ENCODE measurements at regions not wholly inside any gene's neighbourhood (a gene's known extent, or its start where the extent isn't known, plus 50 kb on each side); places are given as distances from the start of the nearest gene placed in this dataset.
"Not testable (repeated sequence)": the region's sequence is repeated elsewhere in the genome, so short reads cannot be mapped to it uniquely, and the experiment has no call there.

- DNase-seq (ENCODE audit: low spot score), result no peak
- peak overlapping the region; percentile 70 for H2AFZ ChIP-seq (ENCODE audit: low read length)
- no CpG with 5 or more reads among the region's 2 CpGs for WGBS, 2 donors (ENCODE audit: extremely low coverage in 2 of 2, insufficient read length in 2 of 2, insufficient replicate concordance in 1 of 2)
Observed at GRCh38 chr17:63042256-63042812, 76.3 kb downstream of the TANC2 start.

GRCh38 chr17:63057560-63057959 is 91.5 kb downstream of the TANC2 start:
- H3K4me1 ChIP-seq (ENCODE audit: control insufficient read depth in 2 of 2, insufficient read depth in 1 of 2, low read depth in 1 of 2, low read length in 2 of 2); H2AFZ ChIP-seq (ENCODE audit: low read length); H3K18ac ChIP-seq (ENCODE audit: low read length); H2BK120ac ChIP-seq (ENCODE audit: low read depth, low read length); H3K14ac ChIP-seq (ENCODE audit: low read length); H3K9me3 ChIP-seq (replicated peaks in 1 of 2; ENCODE audit: control insufficient read depth in 2 of 2, insufficient read depth in 1 of 2, low read depth in 1 of 2, low read length in 2 of 2); H2AK5ac ChIP-seq (ENCODE audit: low read depth, low read length); H3K9ac ChIP-seq (ENCODE audit: low read depth, low read length, poor library complexity); H4K91ac ChIP-seq (ENCODE audit: low read depth, low read length, poor library complexity); H2BK12ac ChIP-seq (ENCODE audit: low read length); H3K79me1 ChIP-seq (ENCODE audit: low read depth, low read length); H4K8ac ChIP-seq (ENCODE audit: low read depth, low read length); H3K23ac ChIP-seq (ENCODE audit: low read depth, low read length, poor library complexity); H3K4me2 ChIP-seq (ENCODE audit: insufficient read depth, low read length, poor library complexity, severe bottlenecking); H2BK5ac ChIP-seq (ENCODE audit: low read length); DNase-seq (ENCODE audit: low spot score); H3K36me3 ChIP-seq (replicated peaks in 1 of 2; ENCODE audit: control insufficient read depth in 2 of 2, insufficient read depth in 2 of 2, low read length in 2 of 2); H3K27ac ChIP-seq (replicated peaks; ENCODE audit: low read length); H3K27me3 ChIP-seq (ENCODE audit: control insufficient read depth in 3 of 3, insufficient read depth in 3 of 3, low read depth in 1 of 3, low read length in 3 of 3); H3K4me3 ChIP-seq (ENCODE audit: low read length in 2 of 2); H2BK15ac ChIP-seq (ENCODE audit: low read length); H3K4ac ChIP-seq (ENCODE audit: low read length): not testable (repeated sequence)
- WGBS, 2 donors (ENCODE audit: extremely low coverage in 2 of 2, insufficient read length in 2 of 2, insufficient replicate concordance in 1 of 2), result no CpG with 5 or more reads among the region's 2 CpGs

More at GRCh38 chr17:63042256-63042812, 76.3 kb downstream of the TANC2 start:
- H2BK12ac ChIP-seq (ENCODE audit: low read length), result no peak overlapping the region
- no peaks in the 10 kb centered on the region for H3K79me1 ChIP-seq (ENCODE audit: low read depth, low read length)
- H3K27ac ChIP-seq (replicated peaks; ENCODE audit: low read length), result no peak overlapping the region
- no peak overlapping the region for H2BK5ac ChIP-seq (ENCODE audit: low read length)
- no peak overlapping the region for H3K4me3 ChIP-seq (ENCODE audit: low read length in 2 of 2)
- no peak overlapping the region for H4K8ac ChIP-seq (ENCODE audit: low read depth, low read length)
- H3K14ac ChIP-seq (ENCODE audit: low read length), result no peak overlapping the region
- no peak overlapping the region for H3K4me2 ChIP-seq (ENCODE audit: insufficient read depth, low read length, poor library complexity, severe bottlenecking)
- no peak overlapping the region for H2AK5ac ChIP-seq (ENCODE audit: low read depth, low read length)
- H4K91ac ChIP-seq (ENCODE audit: low read depth, low read length, poor library complexity), result no peak overlapping the region
- no peaks in the 10 kb centered on the region for H3K36me3 ChIP-seq (replicated peaks in 1 of 2; ENCODE audit: control insufficient read depth in 2 of 2, insufficient read depth in 2 of 2, low read length in 2 of 2)
- H2BK120ac ChIP-seq (ENCODE audit: low read depth, low read length), result no peak overlapping the region
- peaks cover 0 to 1% of the 10 kb centered on the region in 2 donors for H3K4me1 ChIP-seq (ENCODE audit: control insufficient read depth in 2 of 2, insufficient read depth in 1 of 2, low read depth in 1 of 2, low read length in 2 of 2)
- H2BK15ac ChIP-seq (ENCODE audit: low read length), result no peak overlapping the region
- H3K23ac ChIP-seq (ENCODE audit: low read depth, low read length, poor library complexity), result no peak overlapping the region
- H3K27me3 ChIP-seq (ENCODE audit: control insufficient read depth in 3 of 3, insufficient read depth in 3 of 3, low read depth in 1 of 3, low read length in 3 of 3), result no peaks in the 10 kb centered on the region
- no peak overlapping the region for H3K4ac ChIP-seq (ENCODE audit: low read length)
- no peak overlapping the region for H3K9ac ChIP-seq (ENCODE audit: low read depth, low read length, poor library complexity)
- H3K18ac ChIP-seq (ENCODE audit: low read length), result no peak overlapping the region
- H3K9me3 ChIP-seq (replicated peaks in 1 of 2; ENCODE audit: control insufficient read depth in 2 of 2, insufficient read depth in 1 of 2, low read depth in 1 of 2, low read length in 2 of 2), result no peaks in the 10 kb centered on the region

GRCh38 chr17:63066158-63066813 is 100.3 kb downstream of the TANC2 start:
- Histone ChIP-seq H3K4me3 (ENCODE audit: low read length in 2 of 2) (peak overlapping the region in 1 of 2 donors; percentile 14), H2BK5ac (ENCODE audit: low read length) (no peak overlapping the region), H2AFZ (ENCODE audit: low read length) (no peak overlapping the region), H3K14ac (ENCODE audit: low read length) (no peak overlapping the region), H4K91ac (ENCODE audit: low read depth, low read length, poor library complexity) (no peak overlapping the region), H3K79me1 (ENCODE audit: low read depth, low read length) (peaks cover 4% of the 10 kb centered on the region), H2AK5ac (ENCODE audit: low read depth, low read length) (peak overlapping the region; percentile 4), H2BK12ac (ENCODE audit: low read length) (peak overlapping the region; percentile 47), H3K4me2 (ENCODE audit: insufficient read depth, low read length, poor library complexity, severe bottlenecking) (no peak overlapping the region), H2BK15ac (ENCODE audit: low read length) (peak overlapping the region; percentile 4), H3K23ac (ENCODE audit: low read depth, low read length, poor library complexity) (no peak overlapping the region), H3K4ac (ENCODE audit: low read length) (no peak overlapping the region), H3K27ac (replicated peaks; ENCODE audit: low read length) (no peak overlapping the region), H3K27me3 (ENCODE audit: control insufficient read depth in 3 of 3, insufficient read depth in 3 of 3, low read depth in 1 of 3, low read length in 3 of 3) (no peaks in the 10 kb centered on the region), H3K36me3 (replicated peaks in 1 of 2; ENCODE audit: control insufficient read depth in 2 of 2, insufficient read depth in 2 of 2, low read length in 2 of 2) (no peaks in the 10 kb centered on the region), H2BK120ac (ENCODE audit: low read depth, low read length) (no peak overlapping the region), H4K8ac (ENCODE audit: low read depth, low read length) (no peak overlapping the region), H3K18ac (ENCODE audit: low read length) (peak overlapping the region; percentile 6), H3K9ac (ENCODE audit: low read depth, low read length, poor library complexity) (no peak overlapping the region), H3K9me3 (replicated peaks in 1 of 2; ENCODE audit: control insufficient read depth in 2 of 2, insufficient read depth in 1 of 2, low read depth in 1 of 2, low read length in 2 of 2) (no peaks in the 10 kb centered on the region), H3K4me1 (ENCODE audit: control insufficient read depth in 2 of 2, insufficient read depth in 1 of 2, low read depth in 1 of 2, low read length in 2 of 2) (peaks cover 0 to 1% of the 10 kb centered on the region in 2 donors)
- DNase-seq (ENCODE audit: low spot score), result no peak
- WGBS, 2 donors (ENCODE audit: extremely low coverage in 2 of 2, insufficient read length in 2 of 2, insufficient replicate concordance in 1 of 2), result no CpG with 5 or more reads among the region's 4 CpGs

- Histone ChIP-seq H3K4ac (ENCODE audit: low read length) (no peak overlapping the region), H2BK5ac (ENCODE audit: low read length) (no peak overlapping the region), H3K27me3 (ENCODE audit: control insufficient read depth in 3 of 3, insufficient read depth in 3 of 3, low read depth in 1 of 3, low read length in 3 of 3) (no peaks in the 10 kb centered on the region), H2BK15ac (ENCODE audit: low read length) (no peak overlapping the region), H3K4me2 (ENCODE audit: insufficient read depth, low read length, poor library complexity, severe bottlenecking) (no peak overlapping the region), H2AFZ (ENCODE audit: low read length) (no peak overlapping the region), H2BK120ac (ENCODE audit: low read depth, low read length) (no peak overlapping the region), H4K91ac (ENCODE audit: low read depth, low read length, poor library complexity) (no peak overlapping the region), H3K9me3 (replicated peaks in 1 of 2; ENCODE audit: control insufficient read depth in 2 of 2, insufficient read depth in 1 of 2, low read depth in 1 of 2, low read length in 2 of 2) (no peaks in the 10 kb centered on the region), H2AK5ac (ENCODE audit: low read depth, low read length) (no peak overlapping the region), H3K36me3 (replicated peaks in 1 of 2; ENCODE audit: control insufficient read depth in 2 of 2, insufficient read depth in 2 of 2, low read length in 2 of 2) (no peaks in the 10 kb centered on the region), H3K4me3 (ENCODE audit: low read length in 2 of 2) (no peak overlapping the region), H3K9ac (ENCODE audit: low read depth, low read length, poor library complexity) (no peak overlapping the region), H3K27ac (replicated peaks; ENCODE audit: low read length) (no peak overlapping the region), H2BK12ac (ENCODE audit: low read length) (no peak overlapping the region), H3K14ac (ENCODE audit: low read length) (no peak overlapping the region), H3K23ac (ENCODE audit: low read depth, low read length, poor library complexity) (no peak overlapping the region), H3K4me1 (ENCODE audit: control insufficient read depth in 2 of 2, insufficient read depth in 1 of 2, low read depth in 1 of 2, low read length in 2 of 2) (peaks cover 0 to 2% of the 10 kb centered on the region in 2 donors), H3K18ac (ENCODE audit: low read length) (no peak overlapping the region), H3K79me1 (ENCODE audit: low read depth, low read length) (peaks cover 4% of the 10 kb centered on the region), H4K8ac (ENCODE audit: low read depth, low read length) (no peak overlapping the region)
- WGBS, 2 donors (ENCODE audit: extremely low coverage in 2 of 2, insufficient read length in 2 of 2, insufficient replicate concordance in 1 of 2), result no CpG with 5 or more reads among the region's 1 CpG
- no peak for DNase-seq (ENCODE audit: low spot score)
Observed at GRCh38 chr17:63069245-63069644, 103.2 kb downstream of the TANC2 start.

All from neuronal stem cell (in vitro differentiated cells).